ENCODE measurements at regions not wholly inside any gene's neighbourhood (a gene's known extent, or its start where the extent isn't known, plus 50 kb on each side); places are given as distances from the start of the nearest gene placed in this dataset.

DNA sequence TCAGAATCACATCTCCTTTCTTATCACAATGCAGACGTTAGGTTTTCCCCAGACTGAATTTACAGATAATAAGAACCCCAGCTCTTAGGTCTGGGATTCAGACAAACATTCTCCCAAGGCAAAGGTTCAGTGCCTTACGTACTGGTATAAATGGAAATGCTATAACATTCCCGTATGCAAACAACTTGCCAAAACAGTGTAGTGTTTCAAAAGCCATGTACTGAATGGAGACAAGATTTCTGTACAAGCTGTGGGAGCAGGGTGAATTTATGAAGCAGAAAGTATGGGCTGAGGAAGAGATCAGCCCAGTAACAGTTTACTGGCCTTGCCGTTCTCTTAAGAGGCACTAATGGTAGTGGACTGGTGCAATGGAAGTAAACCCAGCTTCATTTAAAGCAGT, 225.5 kb upstream of the ZNF462 start:
- TF ChIP-seq CTCF (IDR thresholded peaks at IDR 0.05), result no peak
- TF ChIP-seq POLR2A (IDR thresholded peaks at IDR 0.05), result no peak
